OCI-LY7 (cell line): ENCODE measurements at regions not wholly inside any gene's neighbourhood (a gene's known extent, or its start where the extent isn't known, plus 50 kb on each side); places are given as distances from the start of the nearest gene placed in this dataset.

ENCODE experiments used
- EZH2phosphoT487 ChIP-seq: fragments of 200-600 bp; sonication (generic); IDR thresholded peaks from 2 replicates; pipeline ENCODE4 v1.6.1; 2018; ENCODE audit warnings: low read depth, borderline replicate concordance, mild to moderate bottlenecking, mixed run types, antibody characterized with exemption, low read length, moderate library complexity, mixed read lengths
- TF ChIP-seq, protein P1 (sequence below): fragments of 200-600 bp; sonication (generic); conservative IDR thresholded peaks from 2 replicates; pipeline ENCODE4 v1.5.1; 2014; ENCODE audit warnings: mild to moderate bottlenecking, antibody characterized with exemption, low read length, moderate library complexity, mixed read lengths

- TF ChIP-seq, protein P1, sequence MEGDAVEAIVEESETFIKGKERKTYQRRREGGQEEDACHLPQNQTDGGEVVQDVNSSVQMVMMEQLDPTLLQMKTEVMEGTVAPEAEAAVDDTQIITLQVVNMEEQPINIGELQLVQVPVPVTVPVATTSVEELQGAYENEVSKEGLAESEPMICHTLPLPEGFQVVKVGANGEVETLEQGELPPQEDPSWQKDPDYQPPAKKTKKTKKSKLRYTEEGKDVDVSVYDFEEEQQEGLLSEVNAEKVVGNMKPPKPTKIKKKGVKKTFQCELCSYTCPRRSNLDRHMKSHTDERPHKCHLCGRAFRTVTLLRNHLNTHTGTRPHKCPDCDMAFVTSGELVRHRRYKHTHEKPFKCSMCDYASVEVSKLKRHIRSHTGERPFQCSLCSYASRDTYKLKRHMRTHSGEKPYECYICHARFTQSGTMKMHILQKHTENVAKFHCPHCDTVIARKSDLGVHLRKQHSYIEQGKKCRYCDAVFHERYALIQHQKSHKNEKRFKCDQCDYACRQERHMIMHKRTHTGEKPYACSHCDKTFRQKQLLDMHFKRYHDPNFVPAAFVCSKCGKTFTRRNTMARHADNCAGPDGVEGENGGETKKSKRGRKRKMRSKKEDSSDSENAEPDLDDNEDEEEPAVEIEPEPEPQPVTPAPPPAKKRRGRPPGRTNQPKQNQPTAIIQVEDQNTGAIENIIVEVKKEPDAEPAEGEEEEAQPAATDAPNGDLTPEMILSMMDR = no peak
- no peak for TF ChIP-seq EZH2phosphoT487
Observed at GRCh38 chr15:54776410-54776809, 420.3 kb downstream of the RSL24D1 start.
